GM12865 (cell line): ENCODE measurements at regions not wholly inside any gene's neighbourhood (a gene's known extent, or its start where the extent isn't known, plus 50 kb on each side); places are given as distances from the start of the nearest gene placed in this dataset.
"Not testable (repeated sequence)": the region's sequence is repeated elsewhere in the genome, so short reads cannot be mapped to it uniquely, and the experiment has no call there.

Source experiments
- DNase-seq: peaks from one replicate; pipeline ENCODE4 v3.0.0; 2010; ENCODE audit warnings: low read depth
- H3K4me3 ChIP-seq: 2 replicates; pipeline ENCODE4 v1.5.1; 2011; ENCODE audit warnings: mild to moderate bottlenecking, low read depth, low read length, control low read depth
- TF ChIP-seq, protein P1 (sequence below): IDR thresholded peaks from 2 replicates; pipeline ENCODE4 v1.5.1; 2011; ENCODE audit warnings: low read length, control low read depth, low read depth, inconsistent platforms; ENCODE audit not compliant: insufficient read depth; ENCODE audit errors: missing control alignments

- TF ChIP-seq, protein P1, sequence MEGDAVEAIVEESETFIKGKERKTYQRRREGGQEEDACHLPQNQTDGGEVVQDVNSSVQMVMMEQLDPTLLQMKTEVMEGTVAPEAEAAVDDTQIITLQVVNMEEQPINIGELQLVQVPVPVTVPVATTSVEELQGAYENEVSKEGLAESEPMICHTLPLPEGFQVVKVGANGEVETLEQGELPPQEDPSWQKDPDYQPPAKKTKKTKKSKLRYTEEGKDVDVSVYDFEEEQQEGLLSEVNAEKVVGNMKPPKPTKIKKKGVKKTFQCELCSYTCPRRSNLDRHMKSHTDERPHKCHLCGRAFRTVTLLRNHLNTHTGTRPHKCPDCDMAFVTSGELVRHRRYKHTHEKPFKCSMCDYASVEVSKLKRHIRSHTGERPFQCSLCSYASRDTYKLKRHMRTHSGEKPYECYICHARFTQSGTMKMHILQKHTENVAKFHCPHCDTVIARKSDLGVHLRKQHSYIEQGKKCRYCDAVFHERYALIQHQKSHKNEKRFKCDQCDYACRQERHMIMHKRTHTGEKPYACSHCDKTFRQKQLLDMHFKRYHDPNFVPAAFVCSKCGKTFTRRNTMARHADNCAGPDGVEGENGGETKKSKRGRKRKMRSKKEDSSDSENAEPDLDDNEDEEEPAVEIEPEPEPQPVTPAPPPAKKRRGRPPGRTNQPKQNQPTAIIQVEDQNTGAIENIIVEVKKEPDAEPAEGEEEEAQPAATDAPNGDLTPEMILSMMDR: no peak
These were observed 92.3 kb upstream of the CD44 start for GRCh38 chr11:35046681-35047080.

GRCh38 chr11:35047179-35047578 is 91.8 kb upstream of the CD44 start:
- TF ChIP-seq, protein P1: no peak
- no peak overlapping the region for H3K4me3 ChIP-seq
- no peak for DNase-seq

More at GRCh38 chr11:35046681-35047080, 92.3 kb upstream of the CD44 start:
- no peak for DNase-seq
- no peak overlapping the region for H3K4me3 ChIP-seq

- no peak overlapping the region for H3K4me3 ChIP-seq
- no peak for DNase-seq
- TF ChIP-seq, protein P1: no peak
These were observed 91.2 kb upstream of the CD44 start for GRCh38 chr11:35047769-35048168.

GRCh38 chr11:35048346-35048745 is 90.6 kb upstream of the CD44 start:
- H3K4me3 ChIP-seq: not testable (repeated sequence)

GRCh38 chr11:35049859-35050531 is 89.0 kb upstream of the CD44 start:
- peak; percentile 57 for DNase-seq
- peak overlapping the region; percentile 31 for H3K4me3 ChIP-seq
- TF ChIP-seq, protein P1: no peak

More at GRCh38 chr11:35048346-35048745, 90.6 kb upstream of the CD44 start:
- DNase-seq: not testable (repeated sequence)

DNA sequence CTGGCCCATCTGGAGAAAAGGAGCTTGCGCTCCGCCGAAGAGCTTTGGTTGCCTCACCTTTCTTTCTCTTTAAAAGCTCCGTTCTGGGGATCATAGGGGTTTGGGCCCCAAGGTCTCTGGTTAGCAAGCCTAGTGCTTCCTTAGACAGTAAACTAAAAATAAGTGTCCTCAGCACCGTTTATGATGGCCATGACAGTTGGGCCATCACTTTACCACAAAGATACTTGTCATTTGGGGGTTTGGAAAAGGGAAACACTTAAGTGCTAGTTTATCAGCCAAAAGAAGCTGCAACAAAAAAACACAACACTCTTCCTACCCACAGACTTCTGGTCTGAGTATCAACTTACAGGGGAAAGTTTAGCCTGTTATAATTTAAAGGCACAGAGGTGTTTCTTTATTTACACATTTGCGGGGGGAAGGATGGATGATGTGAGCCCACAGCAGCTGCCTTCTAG is 88.4 kb upstream of the CD44 start:
- TF ChIP-seq, protein P1: no peak
- DNase-seq: peak; percentile 33

DNA sequence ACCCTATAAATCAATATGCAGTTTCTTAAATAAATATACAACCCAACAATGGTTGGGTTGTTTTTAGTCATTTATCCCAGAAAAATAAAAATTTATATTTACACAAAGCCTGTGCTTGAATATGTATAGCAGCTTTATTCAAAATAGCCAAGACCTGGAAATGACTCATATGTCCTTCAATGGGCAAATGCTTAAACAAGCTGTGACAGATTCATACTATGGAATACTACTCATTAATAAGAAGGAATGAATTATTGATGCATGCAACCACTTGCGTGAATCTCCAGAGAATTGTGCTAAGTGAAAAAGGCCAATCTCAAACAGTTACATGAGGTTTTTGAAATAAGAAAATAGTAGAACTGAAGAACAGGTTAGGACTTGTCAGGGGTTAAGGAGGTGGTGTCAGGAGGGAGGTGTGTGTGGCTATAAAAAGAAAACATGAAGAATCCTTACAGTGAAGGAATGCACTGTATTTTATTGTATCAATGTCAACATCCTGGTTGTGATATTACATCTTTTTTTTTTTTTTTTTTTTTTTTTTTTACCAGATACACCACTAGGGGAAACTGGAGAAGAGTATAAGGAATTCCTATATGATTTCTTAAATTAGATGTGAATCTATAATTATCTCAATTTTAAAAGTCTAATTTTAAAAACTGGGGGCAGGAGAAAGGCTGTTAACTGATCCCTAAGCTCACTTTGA is 82.4 kb upstream of the CD44 start:
- DNase-seq: no peak
- TF ChIP-seq, protein P1: no peak

More for the DNA sequence above, 88.4 kb upstream of the CD44 start:
- peak overlapping the region; percentile 31 for H3K4me3 ChIP-seq

More for the DNA sequence above, 82.4 kb upstream of the CD44 start:
- no peak overlapping the region for H3K4me3 ChIP-seq
